ENCODE measurements at regions not wholly inside any gene's neighbourhood (a gene's known extent, or its start where the extent isn't known, plus 50 kb on each side); places are given as distances from the start of the nearest gene placed in this dataset.
"Not testable (repeated sequence)": the region's sequence is repeated elsewhere in the genome, so short reads cannot be mapped to it uniquely, and the experiment has no call there.

- no peak overlapping the region for H3K4me3 ChIP-seq (ENCODE audit: low read depth, low read length)
- TF ChIP-seq CTCF (IDR thresholded peaks at IDR 0.05; ENCODE audit: borderline replicate concordance, insufficient read depth, low read depth, low read length), result no peak
These were observed 151.6 kb upstream of the ZNF337 start for GRCh38 chr20:25848222-25848621.

- H3K4me3 ChIP-seq (ENCODE audit: low read depth, low read length), result not testable (repeated sequence)
These were observed 148.0 kb upstream of the ZNF337 start for GRCh38 chr20:25844640-25845039.

GRCh38 chr20:25813511-25813910, 116.9 kb upstream of the ZNF337 start:
- H3K4me3 ChIP-seq (ENCODE audit: low read depth, low read length), result not testable (repeated sequence)

GRCh38 chr20:25798174-25798993, 101.7 kb upstream of the ZNF337 start:
- not testable (repeated sequence) for H3K4me3 ChIP-seq (ENCODE audit: low read depth, low read length)

- H3K4me3 ChIP-seq (ENCODE audit: low read depth, low read length), result not testable (repeated sequence)
These were observed 100.4 kb upstream of the ZNF337 start for GRCh38 chr20:25797062-25797461.

GRCh38 chr20:25777241-25777640, 80.6 kb upstream of the ZNF337 start:
- not testable (repeated sequence) for H3K4me3 ChIP-seq (ENCODE audit: low read depth, low read length)

- not testable (repeated sequence) for H3K4me3 ChIP-seq (ENCODE audit: low read depth, low read length)
These were observed 78.1 kb upstream of the ZNF337 start for GRCh38 chr20:25774711-25775110.

- H3K4me3 ChIP-seq (ENCODE audit: low read depth, low read length), result not testable (repeated sequence)
These were observed 77.5 kb upstream of the ZNF337 start for GRCh38 chr20:25774203-25774602.

- H3K4me3 ChIP-seq (ENCODE audit: low read depth, low read length), result not testable (repeated sequence)
These were observed 75.8 kb upstream of the ZNF337 start for GRCh38 chr20:25772437-25772836.

- H3K4me3 ChIP-seq (ENCODE audit: low read depth, low read length), result not testable (repeated sequence)
These were observed 75.2 kb upstream of the ZNF337 start for GRCh38 chr20:25771818-25772217.

- no peak for TF ChIP-seq CTCF (IDR thresholded peaks at IDR 0.05; ENCODE audit: borderline replicate concordance, insufficient read depth, low read depth, low read length)
- no peak overlapping the region for H3K4me3 ChIP-seq (ENCODE audit: low read depth, low read length)
These were observed 64.9 kb upstream of the ZNF337 start for GRCh38 chr20:25761596-25761995.

GRCh38 chr20:25761046-25761445, 64.4 kb upstream of the ZNF337 start:
- H3K4me3 ChIP-seq (ENCODE audit: low read depth, low read length), result not testable (repeated sequence)

GRCh38 chr20:25750765-25751696, 54.4 kb upstream of the ZNF337 start:
- TF ChIP-seq CTCF (IDR thresholded peaks at IDR 0.05; ENCODE audit: borderline replicate concordance, insufficient read depth, low read depth, low read length), result no peak
- no peak overlapping the region for H3K4me3 ChIP-seq (ENCODE audit: low read depth, low read length)

Measured in GM12875 (cell line).